Left lung (tissue), 4 donors: ENCODE measurements at regions not wholly inside any gene's neighbourhood (a gene's known extent, or its start where the extent isn't known, plus 50 kb on each side); places are given as distances from the start of the nearest gene placed in this dataset.
A peak's percentile ranks its signal among the peaks of the same experiment; 100 is the strongest.

Experiments used
- ATAC-seq: fragments of 200-7000 bp; cut with Tn5 transposase; one replicate; pipeline ENCODE4 v1.9.1; 2020; ENCODE audit warnings: moderate library complexity
- DNase-seq, 4 donors: peaks; one replicate each; pipeline ENCODE4 v3.0.0-alpha.2; 2013 to 2020
- H3K27ac ChIP-seq, 2 donors: fragments of 200-600 bp; sonication (generic) in 1 of 2; one replicate each; pipeline versions ENCODE4 v1.5.0 to v1.8.0; 2020 to 2021
- H3K27me3 ChIP-seq, 2 donors: fragments of 200-600 bp; sonication (generic) in 1 of 2; one replicate each; pipeline versions ENCODE4 v1.5.0 to v1.8.0; 2020 to 2021
- H3K36me3 ChIP-seq, 2 donors: fragments of 200-600 bp; sonication (generic) in 1 of 2; one replicate each; pipeline versions ENCODE4 v1.5.0 to v1.8.0; 2020 to 2021
- H3K4me1 ChIP-seq, 2 donors: fragments of 200-600 bp; one replicate each; pipeline ENCODE4 v1.8.0; 2021
- H3K4me3 ChIP-seq, 2 donors: fragments of 200-600 bp; sonication (generic) in 1 of 2; one replicate each; pipeline versions ENCODE4 v1.5.0 to v1.8.0; 2020 to 2021; ENCODE audit warnings: mild to moderate bottlenecking in 1 of 2
- H3K9me3 ChIP-seq, 2 donors: fragments of 200-600 bp; sonication (generic) in 1 of 2; one replicate each; pipeline versions ENCODE4 v1.5.0 to v1.8.0; 2020 to 2021
- intact Hi-C, 2 donors: fragments of 100-400 bp; cut with DNase I; formaldehyde crosslinking; loops; one replicate each; pipeline versions ENCODE4 v1.11.2 to v1.14.2; 2022
- TF ChIP-seq, protein P1 (sequence below), 2 donors: fragments of 200-600 bp; sonication (generic) in 1 of 2; IDR thresholded peaks; one replicate each; pipeline versions ENCODE4 v1.5.0 to v1.8.0; 2021; ENCODE audit warnings: antibody characterized with exemption in 2 of 2
- donor health status: DM: no; HTN: yes; CAD: no.
- donor health status: DM: no; HTN: no; CAD: no.

DNA sequence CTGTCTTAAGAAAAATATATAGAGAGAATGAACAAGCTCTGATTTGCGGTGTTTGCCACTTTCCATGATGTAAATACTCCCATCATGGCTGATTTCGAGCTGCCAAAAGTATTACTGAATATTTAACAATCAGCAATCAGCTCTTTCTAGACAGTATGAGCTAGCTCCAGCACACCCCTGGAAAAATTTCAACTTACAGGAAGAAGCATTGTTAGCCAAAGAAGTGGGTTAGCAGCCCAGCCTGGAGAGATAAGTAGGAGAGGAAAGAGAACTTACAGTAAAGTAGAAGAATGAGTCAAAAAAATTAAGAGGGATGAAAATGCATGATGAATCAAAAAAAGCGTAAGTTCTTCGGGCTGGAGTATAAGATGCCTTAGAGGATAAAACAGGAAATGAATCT, 60.6 kb upstream of the ANK3 start:
- ATAC-seq (no peak), DNase-seq (no peak)
- Histone ChIP-seq H3K27me3 (no peaks in the 10 kb centered on the region), H3K4me1 (peaks cover 5 to 10% of the 10 kb centered on the region in 2 donors), H3K27ac (no peak overlapping the region), H3K4me3 (no peak overlapping the region), H3K36me3 (no peaks in the 10 kb centered on the region), H3K9me3 (no peaks in the 10 kb centered on the region)
- intact Hi-C loops, result no loop called here
- TF ChIP-seq, protein P1, sequence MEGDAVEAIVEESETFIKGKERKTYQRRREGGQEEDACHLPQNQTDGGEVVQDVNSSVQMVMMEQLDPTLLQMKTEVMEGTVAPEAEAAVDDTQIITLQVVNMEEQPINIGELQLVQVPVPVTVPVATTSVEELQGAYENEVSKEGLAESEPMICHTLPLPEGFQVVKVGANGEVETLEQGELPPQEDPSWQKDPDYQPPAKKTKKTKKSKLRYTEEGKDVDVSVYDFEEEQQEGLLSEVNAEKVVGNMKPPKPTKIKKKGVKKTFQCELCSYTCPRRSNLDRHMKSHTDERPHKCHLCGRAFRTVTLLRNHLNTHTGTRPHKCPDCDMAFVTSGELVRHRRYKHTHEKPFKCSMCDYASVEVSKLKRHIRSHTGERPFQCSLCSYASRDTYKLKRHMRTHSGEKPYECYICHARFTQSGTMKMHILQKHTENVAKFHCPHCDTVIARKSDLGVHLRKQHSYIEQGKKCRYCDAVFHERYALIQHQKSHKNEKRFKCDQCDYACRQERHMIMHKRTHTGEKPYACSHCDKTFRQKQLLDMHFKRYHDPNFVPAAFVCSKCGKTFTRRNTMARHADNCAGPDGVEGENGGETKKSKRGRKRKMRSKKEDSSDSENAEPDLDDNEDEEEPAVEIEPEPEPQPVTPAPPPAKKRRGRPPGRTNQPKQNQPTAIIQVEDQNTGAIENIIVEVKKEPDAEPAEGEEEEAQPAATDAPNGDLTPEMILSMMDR (IDR thresholded peaks at IDR 0.05), result no peak

DNA sequence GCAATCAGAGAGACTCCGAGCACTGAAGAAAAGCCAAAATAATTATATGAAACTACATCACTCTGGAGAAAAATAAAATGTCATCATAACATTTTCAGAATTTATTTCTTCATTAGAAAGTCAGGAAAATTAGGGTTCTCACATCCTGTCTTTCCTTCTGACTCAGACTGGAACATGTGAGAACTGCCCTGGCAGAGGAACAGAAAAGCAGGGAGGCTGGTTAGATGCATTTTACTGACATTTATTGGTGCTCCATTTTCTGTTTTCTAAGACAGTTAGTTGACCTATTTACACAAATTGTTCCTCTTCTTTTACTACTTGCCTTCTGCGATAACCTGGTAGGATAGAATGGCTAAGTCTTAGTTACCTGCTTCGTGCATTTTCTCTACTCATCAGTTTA, 58.6 kb upstream of the ANK3 start:
- Histone ChIP-seq H3K27ac (no peak overlapping the region), H3K36me3 (no peaks in the 10 kb centered on the region), H3K27me3 (no peaks in the 10 kb centered on the region), H3K4me3 (no peak overlapping the region), H3K4me1 (peaks cover 5 to 10% of the 10 kb centered on the region in 2 donors), H3K9me3 (no peaks in the 10 kb centered on the region)
- intact Hi-C loops, result no loop called here
- ATAC-seq, result no peak
- no peak for DNase-seq
- TF ChIP-seq, protein P1 (IDR thresholded peaks at IDR 0.05), result no peak

DNA sequence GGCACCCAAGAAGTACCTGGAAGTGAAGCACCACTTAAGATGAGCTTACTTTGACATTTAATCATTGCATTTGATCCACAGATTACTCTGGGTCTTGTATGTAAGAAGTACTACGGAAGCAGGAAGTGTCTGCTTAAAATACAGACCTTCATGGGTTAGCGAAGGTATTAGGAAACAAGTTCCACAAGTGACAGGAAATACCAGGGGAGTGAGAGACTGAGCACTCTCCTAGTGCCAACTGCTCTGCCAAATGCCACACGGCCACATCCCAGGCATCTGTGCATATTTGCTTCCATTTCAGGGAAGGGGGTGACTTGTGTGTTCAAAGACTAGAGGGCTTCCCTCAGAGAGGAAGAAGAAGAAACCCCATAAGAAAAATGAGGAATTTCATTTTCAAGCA, 57.2 kb upstream of the ANK3 start:
- no peak overlapping the region for H3K4me3 ChIP-seq
- DNase-seq (no peak), ATAC-seq (peak; percentile 92)
- no peaks in the 10 kb centered on the region for H3K36me3 ChIP-seq
- no peaks in the 10 kb centered on the region for H3K9me3 ChIP-seq
- H3K27ac ChIP-seq, result peak overlapping the region in 1 of 2 donors; percentile 53
- no peaks in the 10 kb centered on the region for H3K27me3 ChIP-seq
- TF ChIP-seq, protein P1 (IDR thresholded peaks at IDR 0.05), result no peak
- H3K4me1 ChIP-seq, result peaks cover 5 to 10% of the 10 kb centered on the region in 2 donors
- intact Hi-C loops, result no loop called here

DNA sequence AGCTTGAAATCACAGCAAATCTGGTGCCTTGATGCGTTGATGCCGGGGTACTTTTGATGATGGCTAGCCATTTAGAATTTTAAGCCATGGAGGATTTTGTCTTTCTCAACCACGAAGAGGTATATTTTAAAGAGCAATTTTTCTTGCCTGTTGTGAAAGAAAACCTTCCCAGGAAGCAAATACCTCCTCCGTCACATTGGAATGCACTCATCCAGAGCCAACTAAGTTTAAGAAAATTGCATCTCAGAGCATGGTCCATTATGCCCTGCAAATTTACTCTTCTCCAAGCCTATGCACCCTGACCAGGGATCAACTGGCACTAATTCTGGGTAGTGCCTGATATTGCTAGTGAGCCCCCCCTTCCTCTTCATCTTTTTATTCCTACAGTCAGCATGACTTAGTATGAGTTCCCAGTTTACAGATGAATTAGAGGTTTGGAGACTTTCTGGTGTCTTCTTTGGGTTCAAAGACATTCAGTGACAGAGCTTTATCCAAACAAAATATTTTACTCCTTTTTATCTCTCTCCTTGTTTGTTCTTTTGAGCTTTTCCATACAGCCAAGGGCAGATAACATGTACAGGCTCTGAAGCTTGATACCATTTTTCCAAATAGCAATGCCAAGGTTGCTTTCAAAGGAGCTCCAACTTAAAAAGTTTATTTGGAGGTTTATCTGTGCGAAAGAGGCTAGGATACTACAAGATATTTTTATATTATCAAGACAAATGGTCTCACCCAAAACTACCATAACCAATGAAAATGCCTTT, 56.6 kb upstream of the ANK3 start:
- intact Hi-C loops, result no loop called here

DNA sequence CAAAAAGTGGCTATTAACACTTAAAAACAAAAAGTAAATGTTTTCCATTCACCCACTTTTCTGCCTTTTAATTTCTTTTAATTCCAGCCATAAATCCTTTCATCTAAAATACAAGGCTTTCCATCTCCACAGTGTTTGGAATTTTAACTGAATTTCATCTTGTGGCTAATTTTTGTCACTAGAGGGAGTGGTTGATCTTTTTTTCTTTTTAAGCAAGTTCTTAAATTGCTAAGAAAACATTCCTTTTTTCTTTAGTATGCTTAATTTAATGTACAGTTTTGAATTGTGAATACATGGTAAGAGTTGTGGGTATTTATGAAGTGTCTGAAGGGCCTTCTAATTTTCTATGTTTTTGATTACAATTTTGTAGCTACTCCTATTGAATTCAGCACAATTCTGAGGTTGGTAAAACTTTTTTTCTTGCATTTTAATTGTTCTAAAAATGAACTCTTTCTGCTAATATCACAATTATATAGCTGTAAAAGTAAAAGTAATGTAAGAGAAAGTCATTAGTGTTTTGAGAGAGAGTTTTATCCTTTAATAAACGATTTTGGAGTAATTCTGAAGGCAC, 54.9 kb upstream of the ANK3 start:
- TF ChIP-seq, protein P1 (IDR thresholded peaks at IDR 0.05), result peak in 1 of 2 donors; percentile 50
- Histone ChIP-seq H3K36me3 (no peaks in the 10 kb centered on the region), H3K27ac (no peak overlapping the region), H3K9me3 (no peaks in the 10 kb centered on the region), H3K27me3 (no peaks in the 10 kb centered on the region), H3K4me3 (no peak overlapping the region), H3K4me1 (peaks cover 5 to 10% of the 10 kb centered on the region in 2 donors)
- ATAC-seq, result no peak
- intact Hi-C loops, result loop anchor here in 1 of 2 donors (5.0 kb wide), 1 partner anchor 203 kb away; no protein-coding TSS in a partner anchor
- DNase-seq, result peak in 1 of 4 donors; percentile 34

More for the DNA sequence above, 56.6 kb upstream of the ANK3 start:
- ATAC-seq, result peak; percentile 78
- TF ChIP-seq, protein P1 (IDR thresholded peaks at IDR 0.05), result no peak
- Histone ChIP-seq H3K36me3 (no peaks in the 10 kb centered on the region), H3K27me3 (no peaks in the 10 kb centered on the region), H3K4me1 (peaks cover 5 to 10% of the 10 kb centered on the region in 2 donors), H3K9me3 (no peaks in the 10 kb centered on the region), H3K4me3 (no peak overlapping the region), H3K27ac (peak overlapping the region in 1 of 2 donors; percentile 53)
- no peak for DNase-seq
